Kidney (tissue), 13 donors: ENCODE measurements at regions not wholly inside any gene's neighbourhood (a gene's known extent, or its start where the extent isn't known, plus 50 kb on each side); places are given as distances from the start of the nearest gene placed in this dataset.

ENCODE experiments used
- DNase-seq, 5 donors: peaks; one replicate each; pipeline ENCODE4 v3.0.0-alpha.2; 2013 to 2020
- FAIRE-seq: peaks from 2 replicates; lab custom pipeline; 2012; peaks lifted over from hg19 to GRCh38; lab: Jason Lieb, UNC
- H3K27ac ChIP-seq, 2 donors: one replicate each; pipeline ENCODE4 v1.7.0; 2013; ENCODE audit warnings: low read depth in 2 of 2, low read length in 2 of 2, inconsistent platforms in 1 of 2
- H3K27me3 ChIP-seq: one replicate; pipeline ENCODE4 v1.7.1; 2013; ENCODE audit warnings: low read length, inconsistent platforms; ENCODE audit not compliant: control insufficient read depth, insufficient read depth
- H3K36me3 ChIP-seq, 3 donors: one replicate each; pipeline versions ENCODE4 v1.7.0 to v1.7.1; 2013; ENCODE audit warnings: low read length in 3 of 3, control low read depth in 1 of 3, inconsistent platforms in 1 of 3; ENCODE audit not compliant: insufficient read depth in 3 of 3, control insufficient read depth in 2 of 3
- H3K4me1 ChIP-seq, 3 donors: one replicate each; pipeline versions ENCODE4 v1.7.0 to v1.7.1; 2013; ENCODE audit warnings: low read length in 3 of 3, inconsistent platforms in 1 of 3, low read depth in 1 of 3; ENCODE audit not compliant: control insufficient read depth in 2 of 3, insufficient read depth in 2 of 3
- H3K4me3 ChIP-seq, 3 donors: one replicate each; pipeline versions ENCODE4 v1.7.0 to v1.8.1; 2013; ENCODE audit warnings: low read length in 3 of 3, control low read depth in 1 of 3, inconsistent platforms in 1 of 3
- H3K9ac ChIP-seq, 3 donors: one replicate each; pipeline versions ENCODE4 v1.7.0 to v1.7.1; 2013; ENCODE audit warnings: low read length in 3 of 3, control low read depth in 1 of 3, inconsistent platforms in 1 of 3
- H3K9me3 ChIP-seq, 3 donors: one replicate each; pipeline versions ENCODE4 v1.7.0 to v1.7.1; 2013; ENCODE audit warnings: low read length in 3 of 3, control low read depth in 1 of 3, inconsistent platforms in 1 of 3; ENCODE audit not compliant: control insufficient read depth in 2 of 3, insufficient read depth in 1 of 3
- intact Hi-C: fragments of 100-400 bp; cut with DNase I; formaldehyde crosslinking; loops from one replicate; pipeline ENCODE4 v1.11.1; 2022
- TF ChIP-seq, protein P1 (sequence below): IDR thresholded peaks from 3 replicates; pipeline ENCODE4 v1.5.1; 2012; ENCODE audit warnings: mild to moderate bottlenecking, moderate library complexity, borderline replicate concordance; ENCODE audit not compliant: insufficient read depth; ENCODE audit errors: extremely low read depth
- donor health status: control.
- donor health status: control.
- donor health status: control.
- donor health status: control.
- donor health status: control.
- donor health status: DM: yes; HTN: yes; CAD: no.
- donor health status: Normal renal cell carcinoma (clear cell type).

DNA sequence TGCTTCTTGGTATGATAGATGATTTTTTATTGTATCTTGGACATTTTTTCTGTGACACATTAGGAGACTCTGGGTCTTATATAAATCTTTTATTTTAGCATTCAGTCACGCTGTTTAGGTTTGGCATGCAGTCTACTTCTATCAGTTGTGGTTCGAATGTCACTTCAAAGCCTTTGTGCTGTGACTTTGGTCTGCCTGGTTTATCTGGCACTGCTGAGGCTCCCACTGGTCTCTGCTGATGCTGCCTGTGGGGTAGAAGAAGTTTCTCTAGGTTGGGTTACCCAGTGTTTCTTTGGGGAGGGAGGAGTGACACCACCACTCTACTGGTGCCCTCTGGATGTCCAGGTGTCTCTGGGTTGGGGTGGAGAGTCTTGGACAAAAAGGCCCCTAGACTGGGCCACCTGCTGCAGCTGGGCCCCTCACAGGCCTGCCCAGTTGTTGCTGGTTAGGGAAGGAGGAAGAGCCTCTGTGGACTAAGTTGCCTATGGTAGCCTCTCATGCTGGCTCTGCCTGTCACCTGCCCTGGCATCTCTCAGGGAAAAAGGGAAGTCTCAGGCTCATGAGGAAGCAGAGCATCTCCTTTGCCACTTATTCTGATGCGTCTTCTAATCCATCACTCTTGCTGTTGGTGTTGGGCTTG is 115.4 kb upstream of the HS6ST1 start:
- H3K27ac ChIP-seq = no peak overlapping the region
- no peaks in the 10 kb centered on the region for H3K27me3 ChIP-seq
- H3K9me3 ChIP-seq = peaks cover 0 to 7% (median 0%) of the 10 kb centered on the region in 3 donors
- H3K4me1 ChIP-seq = peaks cover 0 to 3% (median 0%) of the 10 kb centered on the region in 3 donors
- no peak for FAIRE-seq
- H3K4me3 ChIP-seq = no peak overlapping the region
- TF ChIP-seq, protein P1, sequence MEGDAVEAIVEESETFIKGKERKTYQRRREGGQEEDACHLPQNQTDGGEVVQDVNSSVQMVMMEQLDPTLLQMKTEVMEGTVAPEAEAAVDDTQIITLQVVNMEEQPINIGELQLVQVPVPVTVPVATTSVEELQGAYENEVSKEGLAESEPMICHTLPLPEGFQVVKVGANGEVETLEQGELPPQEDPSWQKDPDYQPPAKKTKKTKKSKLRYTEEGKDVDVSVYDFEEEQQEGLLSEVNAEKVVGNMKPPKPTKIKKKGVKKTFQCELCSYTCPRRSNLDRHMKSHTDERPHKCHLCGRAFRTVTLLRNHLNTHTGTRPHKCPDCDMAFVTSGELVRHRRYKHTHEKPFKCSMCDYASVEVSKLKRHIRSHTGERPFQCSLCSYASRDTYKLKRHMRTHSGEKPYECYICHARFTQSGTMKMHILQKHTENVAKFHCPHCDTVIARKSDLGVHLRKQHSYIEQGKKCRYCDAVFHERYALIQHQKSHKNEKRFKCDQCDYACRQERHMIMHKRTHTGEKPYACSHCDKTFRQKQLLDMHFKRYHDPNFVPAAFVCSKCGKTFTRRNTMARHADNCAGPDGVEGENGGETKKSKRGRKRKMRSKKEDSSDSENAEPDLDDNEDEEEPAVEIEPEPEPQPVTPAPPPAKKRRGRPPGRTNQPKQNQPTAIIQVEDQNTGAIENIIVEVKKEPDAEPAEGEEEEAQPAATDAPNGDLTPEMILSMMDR = no peak
- H3K36me3 ChIP-seq = no peaks in the 10 kb centered on the region
- intact Hi-C loops = no loop called here
- peak in 2 of 5 donors; percentile 10 to 16 for DNase-seq
- H3K9ac ChIP-seq = no peak overlapping the region

DNA sequence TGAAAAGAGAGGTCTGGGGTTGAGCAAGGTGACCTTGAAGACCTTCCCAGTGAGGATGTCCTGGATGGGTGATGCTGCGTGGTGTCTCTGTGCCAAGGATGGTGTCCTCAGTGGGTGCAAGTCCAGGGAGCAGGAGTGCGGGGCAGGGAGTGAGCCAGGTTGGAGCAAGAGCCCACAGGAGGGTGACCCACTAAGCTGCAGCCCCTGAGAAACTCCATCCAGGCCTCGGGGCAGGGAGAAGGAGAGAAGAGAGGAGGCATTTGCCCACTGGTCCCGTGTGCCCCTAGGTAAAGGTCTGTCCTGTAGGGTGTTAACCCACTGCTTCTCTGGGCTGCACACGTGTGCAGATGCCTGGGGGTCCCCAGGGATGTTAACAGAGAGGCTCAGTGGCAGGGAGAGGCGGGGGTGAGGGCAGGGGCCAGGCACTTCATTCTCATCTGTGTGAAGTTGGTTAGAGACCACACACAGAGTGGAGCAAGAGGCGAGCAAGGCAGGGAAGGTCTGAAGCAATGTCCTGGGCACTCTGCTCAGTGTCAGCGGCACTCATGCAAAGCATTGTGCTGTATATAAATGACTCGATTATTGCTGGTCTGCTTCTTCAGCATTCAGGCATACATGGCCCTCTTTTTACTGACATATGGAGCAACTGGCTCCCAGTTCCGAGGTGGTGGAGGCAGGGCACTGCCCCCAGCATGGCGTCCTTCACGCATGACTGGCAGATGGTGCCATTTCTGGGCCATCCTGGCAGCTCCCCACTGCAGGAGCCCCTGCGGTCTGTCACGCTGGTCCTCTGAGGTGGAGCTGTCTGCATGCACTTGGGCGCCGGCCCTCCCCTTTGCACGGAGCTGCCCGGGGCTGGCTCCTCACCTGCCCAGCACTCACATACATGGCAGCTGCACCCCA is 117.2 kb upstream of the HS6ST1 start:
- H3K4me1 ChIP-seq = peaks cover 0 to 5% (median 0%) of the 10 kb centered on the region in 3 donors
- no peak overlapping the region for H3K9ac ChIP-seq
- no peaks in the 10 kb centered on the region for H3K9me3 ChIP-seq
- TF ChIP-seq, protein P1 = no peak
- H3K27ac ChIP-seq = no peak overlapping the region
- FAIRE-seq (no peak), DNase-seq (peak in 3 of 5 donors; percentile 38 to 68 (median 54))
- H3K4me3 ChIP-seq = no peak overlapping the region
- intact Hi-C loops = no loop called here
- no peaks in the 10 kb centered on the region for H3K36me3 ChIP-seq
- H3K27me3 ChIP-seq = no peaks in the 10 kb centered on the region

GRCh38 chr2:128436479-128437203 is 118.0 kb upstream of the HS6ST1 start:
- Histone ChIP-seq H3K27ac (no peak overlapping the region), H3K9ac (no peak overlapping the region), H3K9me3 (no peaks in the 10 kb centered on the region), H3K36me3 (no peaks in the 10 kb centered on the region), H3K27me3 (no peaks in the 10 kb centered on the region), H3K4me3 (no peak overlapping the region), H3K4me1 (peaks cover 0 to 6% (median 0%) of the 10 kb centered on the region in 3 donors)
- FAIRE-seq (no peak), DNase-seq (peak in 1 of 5 donors; percentile 8)
- TF ChIP-seq, protein P1 = no peak
- intact Hi-C loops = no loop called here
